ENCODE measurements at regions not wholly inside any gene's neighbourhood (a gene's known extent, or its start where the extent isn't known, plus 50 kb on each side); places are given as distances from the start of the nearest gene placed in this dataset.

- no peak for DNase-seq (ENCODE audit: low read depth)
These were observed 1044.1 kb upstream of the NR2F2 start for GRCh38 chr15:95286352-95286880.

GRCh38 chr15:95287720-95288103 lies 1042.8 kb upstream of the NR2F2 start:
- no peak for DNase-seq (ENCODE audit: low read depth)

GRCh38 chr15:95288626-95289025 lies 1041.9 kb upstream of the NR2F2 start:
- DNase-seq (ENCODE audit: low read depth), result no peak

GRCh38 chr15:95290176-95290974 lies 1040.1 kb upstream of the NR2F2 start:
- no peak for DNase-seq (ENCODE audit: low read depth)

- no peak for DNase-seq (ENCODE audit: low read depth)
These were observed 1038.5 kb upstream of the NR2F2 start for GRCh38 chr15:95291898-95292472.

GRCh38 chr15:95292785-95293450 lies 1037.6 kb upstream of the NR2F2 start:
- DNase-seq (ENCODE audit: low read depth), result no peak

GRCh38 chr15:95293456-95294031 lies 1037.0 kb upstream of the NR2F2 start:
- no peak for DNase-seq (ENCODE audit: low read depth)

GRCh38 chr15:95295363-95295762 lies 1035.1 kb upstream of the NR2F2 start:
- DNase-seq (ENCODE audit: low read depth), result no peak

GRCh38 chr15:95295896-95296625 lies 1034.4 kb upstream of the NR2F2 start:
- DNase-seq (ENCODE audit: low read depth), result no peak

- no peak for DNase-seq (ENCODE audit: low read depth)
These were observed 1033.9 kb upstream of the NR2F2 start for GRCh38 chr15:95296643-95297042.

- DNase-seq (ENCODE audit: low read depth), result no peak
These were observed 1031.8 kb upstream of the NR2F2 start for GRCh38 chr15:95298729-95299128.

- DNase-seq (ENCODE audit: low read depth), result no peak
These were observed 1029.5 kb upstream of the NR2F2 start for GRCh38 chr15:95300958-95301357.

- no peak for DNase-seq (ENCODE audit: low read depth)
These were observed 1028.3 kb upstream of the NR2F2 start for GRCh38 chr15:95302206-95302605.

GRCh38 chr15:95302809-95303208 lies 1027.7 kb upstream of the NR2F2 start:
- no peak for DNase-seq (ENCODE audit: low read depth)

GRCh38 chr15:95303713-95304112 lies 1026.8 kb upstream of the NR2F2 start:
- DNase-seq (ENCODE audit: low read depth), result no peak

GRCh38 chr15:95304151-95304946 lies 1026.2 kb upstream of the NR2F2 start:
- DNase-seq (ENCODE audit: low read depth), result no peak

- DNase-seq (ENCODE audit: low read depth), result no peak
These were observed 1025.5 kb upstream of the NR2F2 start for GRCh38 chr15:95304947-95305400.

- DNase-seq (ENCODE audit: low read depth), result no peak
These were observed 1023.4 kb upstream of the NR2F2 start for GRCh38 chr15:95307115-95307514.

GRCh38 chr15:95319242-95319641 lies 1011.3 kb upstream of the NR2F2 start:
- DNase-seq (ENCODE audit: low read depth), result no peak

- DNase-seq (ENCODE audit: low read depth), result no peak
These were observed 1006.7 kb upstream of the NR2F2 start for GRCh38 chr15:95323796-95324195.

GRCh38 chr15:95324656-95325055 lies 1005.8 kb upstream of the NR2F2 start:
- no peak for DNase-seq (ENCODE audit: low read depth)
